Posterior cingulate gyrus (tissue), 11 donors: ENCODE measurements at regions not wholly inside any gene's neighbourhood (a gene's known extent, or its start where the extent isn't known, plus 50 kb on each side); places are given as distances from the start of the nearest gene placed in this dataset.

Experiments
- DNase-seq, 10 donors: peaks; one replicate each; pipeline versions ENCODE4 v3.0.0 to v3.0.0-alpha.2; 2020 to 2021; ENCODE audit warnings: mixed read lengths in 3 of 10
- intact Hi-C: fragments of 100-400 bp; cut with DNase I; formaldehyde crosslinking; loops from one replicate; pipeline ENCODE4 v1.15.1; 2023

GRCh38 chr4:165763640-165764039 is 109.4 kb upstream of the TLL1 start:
- no peak for DNase-seq
- intact Hi-C loops: no loop called here

GRCh38 chr4:165765053-165765452 is 108.0 kb upstream of the TLL1 start:
- intact Hi-C loops: no loop called here
- no peak for DNase-seq

GRCh38 chr4:165766018-165766417 is 107.0 kb upstream of the TLL1 start:
- DNase-seq: no peak

GRCh38 chr4:165766976-165767375 is 106.1 kb upstream of the TLL1 start:
- intact Hi-C loops: no loop called here
- no peak for DNase-seq

More at GRCh38 chr4:165766018-165766417, 107.0 kb upstream of the TLL1 start:
- intact Hi-C loops: no loop called here

- intact Hi-C loops: no loop called here
- no peak for DNase-seq
Observed at GRCh38 chr4:165767671-165768070, 105.4 kb upstream of the TLL1 start.

GRCh38 chr4:165768281-165768680 is 104.8 kb upstream of the TLL1 start:
- no peak for DNase-seq
- intact Hi-C loops: no loop called here

- intact Hi-C loops: no loop called here
Observed at GRCh38 chr4:165774326-165774725, 98.7 kb upstream of the TLL1 start.

GRCh38 chr4:165779950-165780670 is 92.9 kb upstream of the TLL1 start:
- intact Hi-C loops: no loop called here
- no peak for DNase-seq

More at GRCh38 chr4:165774326-165774725, 98.7 kb upstream of the TLL1 start:
- DNase-seq: no peak

- intact Hi-C loops: no loop called here
- DNase-seq: no peak
Observed at GRCh38 chr4:165780735-165781134, 92.3 kb upstream of the TLL1 start.

GRCh38 chr4:165782623-165783022 is 90.4 kb upstream of the TLL1 start:
- no peak for DNase-seq
- intact Hi-C loops: no loop called here

- no peak for DNase-seq
- intact Hi-C loops: no loop called here
Observed at GRCh38 chr4:165783626-165784025, 89.4 kb upstream of the TLL1 start.

- no peak for DNase-seq
- intact Hi-C loops: no loop called here
Observed at GRCh38 chr4:165784672-165785071, 88.4 kb upstream of the TLL1 start.

GRCh38 chr4:165785337-165785736 is 87.7 kb upstream of the TLL1 start:
- intact Hi-C loops: no loop called here
- no peak for DNase-seq

GRCh38 chr4:165787516-165788274 is 85.3 kb upstream of the TLL1 start:
- intact Hi-C loops: no loop called here
- no peak for DNase-seq

GRCh38 chr4:165788686-165789463 is 84.2 kb upstream of the TLL1 start:
- intact Hi-C loops: no loop called here
- DNase-seq: no peak

- no peak for DNase-seq
- intact Hi-C loops: no loop called here
Observed at GRCh38 chr4:165793236-165793635, 79.8 kb upstream of the TLL1 start.

GRCh38 chr4:165794834-165795233 is 78.2 kb upstream of the TLL1 start:
- intact Hi-C loops: no loop called here

GRCh38 chr4:165799384-165799815 is 73.6 kb upstream of the TLL1 start:
- peak in 3 of 10 donors; percentile 47 to 77 (median 75) for DNase-seq
- intact Hi-C loops: no loop called here

More at GRCh38 chr4:165794834-165795233, 78.2 kb upstream of the TLL1 start:
- DNase-seq: no peak

GRCh38 chr4:165802452-165802851 is 70.6 kb upstream of the TLL1 start:
- intact Hi-C loops: no loop called here
- DNase-seq: no peak

- DNase-seq: no peak
- intact Hi-C loops: no loop called here
Observed at GRCh38 chr4:165803005-165803404, 70.0 kb upstream of the TLL1 start.

- intact Hi-C loops: no loop called here
- DNase-seq: no peak
Observed at GRCh38 chr4:165805406-165805805, 67.6 kb upstream of the TLL1 start.
